ENCODE measurements at regions not wholly inside any gene's neighbourhood (a gene's known extent, or its start where the extent isn't known, plus 50 kb on each side); places are given as distances from the start of the nearest gene placed in this dataset.
A peak's percentile ranks its signal among the peaks of the same experiment; 100 is the strongest.
"Not testable (repeated sequence)": the region's sequence is repeated elsewhere in the genome, so short reads cannot be mapped to it uniquely, and the experiment has no call there.

DNA sequence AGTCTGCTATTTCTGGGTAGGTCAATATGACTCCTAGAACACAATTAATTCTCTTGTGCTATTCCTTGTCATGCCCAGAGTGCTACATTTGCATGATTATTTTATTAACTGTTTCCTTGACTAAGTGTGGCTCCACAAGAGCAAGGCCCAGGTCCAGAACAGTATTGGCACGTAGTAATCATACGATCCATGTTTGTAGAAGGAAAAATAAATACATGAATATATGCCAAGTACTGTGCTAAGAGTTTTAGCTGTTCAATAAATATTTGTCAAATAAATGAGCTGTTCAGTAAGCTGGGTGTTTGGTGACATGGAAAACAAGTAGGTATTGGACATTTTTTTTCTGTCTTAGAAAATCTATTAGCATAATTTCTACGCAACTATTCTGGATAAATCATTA, 995.9 kb downstream of the MAT2B start:
- DNase-seq (ENCODE audit: low spot score) = no peak

DNA sequence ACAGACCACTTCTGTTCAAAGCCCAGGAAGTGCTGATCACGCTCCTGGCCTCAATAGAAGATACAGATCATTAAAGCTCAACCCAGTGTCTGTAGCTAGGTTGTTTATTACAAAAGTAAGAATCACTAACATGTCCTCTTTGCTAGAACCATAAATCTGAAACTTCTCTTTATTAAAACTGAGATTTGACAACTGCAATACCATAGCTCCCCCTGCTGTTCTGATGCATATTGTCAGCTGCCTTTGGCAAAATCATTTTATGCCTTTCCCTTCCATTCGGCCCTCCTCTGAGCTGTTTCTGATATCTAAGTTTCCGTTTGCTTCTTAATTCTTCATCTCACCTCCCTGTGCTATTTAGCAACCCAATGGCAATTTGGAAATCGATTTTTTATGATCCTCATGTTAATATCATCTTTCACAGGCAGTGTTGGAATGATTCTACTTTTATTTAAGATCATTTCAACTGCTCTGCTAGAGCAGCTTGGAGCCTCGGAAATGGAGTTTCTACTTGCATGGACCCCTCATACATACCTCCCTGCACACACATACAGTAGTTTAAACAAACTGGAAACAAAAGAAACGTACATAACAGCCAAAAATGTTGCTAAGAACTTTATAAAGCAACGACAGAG, 998.8 kb downstream of the MAT2B start:
- DNase-seq (ENCODE audit: low spot score) = peak; percentile 5

DNA sequence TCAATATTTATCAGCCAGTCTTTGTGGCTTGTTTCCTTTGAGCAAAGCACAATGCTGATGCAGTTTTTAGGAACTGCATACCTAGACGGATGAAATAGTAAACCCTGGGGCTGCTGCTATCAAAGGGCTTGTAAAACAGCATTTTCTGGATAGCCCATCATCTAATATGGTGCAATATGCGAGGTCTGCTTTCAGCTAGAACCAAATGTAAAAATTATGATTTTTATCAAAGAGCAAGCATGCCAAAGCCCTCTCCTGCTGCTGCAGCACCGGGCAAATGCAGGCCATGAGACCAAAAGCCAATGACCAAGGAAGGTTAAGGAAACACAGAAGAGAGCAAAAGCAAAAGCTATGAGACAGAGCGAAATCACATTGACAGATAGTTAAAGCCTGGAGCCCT, 1000.4 kb downstream of the MAT2B start:
- no peak for DNase-seq (ENCODE audit: low spot score)

GRCh38 chr5:164518067-164518740, 1012.8 kb downstream of the MAT2B start:
- DNase-seq (ENCODE audit: low spot score) = no peak

DNA sequence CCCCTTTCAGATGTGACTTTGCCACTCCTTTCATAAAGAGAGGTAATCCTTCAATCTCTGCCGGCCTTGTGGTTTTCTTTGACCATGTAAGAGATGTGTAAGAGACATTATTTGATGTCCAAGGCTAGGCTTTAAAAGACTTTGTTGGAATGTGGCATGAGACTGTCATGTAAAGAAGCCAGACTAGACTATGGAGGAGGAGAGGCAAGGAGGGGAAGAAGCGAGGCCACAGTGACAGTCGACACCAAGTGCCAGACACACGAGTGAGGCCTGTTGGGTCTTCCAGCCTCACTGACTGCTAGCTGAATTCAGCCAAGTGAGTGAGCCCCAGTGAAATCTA, 1013.3 kb downstream of the MAT2B start:
- DNase-seq (ENCODE audit: low spot score) = no peak

DNA sequence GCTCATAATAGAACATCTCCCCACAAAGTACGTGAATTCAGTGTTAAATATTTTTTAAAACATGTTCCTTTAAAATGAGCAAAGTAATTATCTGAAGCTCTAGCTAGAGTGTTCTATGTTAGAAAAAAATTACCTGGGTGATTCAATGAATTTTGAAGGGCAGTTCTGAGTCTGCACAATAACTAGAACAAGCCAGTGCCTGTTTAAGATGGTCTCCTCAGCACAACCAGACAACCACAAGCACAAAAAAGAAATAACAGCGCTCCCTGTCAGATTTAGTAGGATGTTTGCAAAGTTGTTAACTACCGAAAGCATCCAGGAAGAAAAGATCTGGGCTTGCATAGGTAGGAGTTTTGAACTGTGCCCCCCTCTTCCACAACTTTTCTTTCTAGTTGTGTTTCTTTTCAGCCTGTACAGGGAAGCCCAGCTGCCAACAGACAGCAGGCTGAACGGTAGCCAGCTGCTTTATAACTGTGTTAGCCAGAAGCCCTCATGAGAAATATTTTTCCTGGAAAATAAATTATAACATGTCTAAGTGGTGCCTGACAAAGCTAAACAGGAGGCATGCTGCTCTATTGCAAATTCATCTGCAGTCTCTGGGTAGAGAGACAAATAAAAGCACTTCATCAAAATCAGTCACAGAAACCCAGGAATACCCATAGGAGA, 1026.9 kb downstream of the MAT2B start:
- no peak for DNase-seq (ENCODE audit: low spot score)

DNA sequence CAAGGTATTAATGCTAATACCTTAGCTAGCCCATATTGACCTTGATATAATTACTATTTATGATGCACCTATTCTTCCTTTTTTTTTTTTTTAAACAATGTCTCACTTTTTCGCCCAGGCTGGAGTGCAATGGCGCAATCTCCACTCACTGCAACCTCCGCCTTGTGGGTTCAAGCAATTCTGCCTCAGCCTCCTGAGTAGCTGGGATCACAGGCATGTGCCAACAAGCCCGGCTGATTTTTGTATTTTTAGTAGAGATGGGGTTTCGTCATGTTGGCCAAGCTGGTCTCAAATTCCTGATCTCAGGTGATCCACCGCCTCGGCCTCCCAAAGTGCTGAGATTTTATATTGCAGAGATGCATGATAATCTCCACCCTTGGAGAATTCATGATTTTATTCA, 1028.0 kb downstream of the MAT2B start:
- DNase-seq (ENCODE audit: low spot score) = not testable (repeated sequence)

DNA sequence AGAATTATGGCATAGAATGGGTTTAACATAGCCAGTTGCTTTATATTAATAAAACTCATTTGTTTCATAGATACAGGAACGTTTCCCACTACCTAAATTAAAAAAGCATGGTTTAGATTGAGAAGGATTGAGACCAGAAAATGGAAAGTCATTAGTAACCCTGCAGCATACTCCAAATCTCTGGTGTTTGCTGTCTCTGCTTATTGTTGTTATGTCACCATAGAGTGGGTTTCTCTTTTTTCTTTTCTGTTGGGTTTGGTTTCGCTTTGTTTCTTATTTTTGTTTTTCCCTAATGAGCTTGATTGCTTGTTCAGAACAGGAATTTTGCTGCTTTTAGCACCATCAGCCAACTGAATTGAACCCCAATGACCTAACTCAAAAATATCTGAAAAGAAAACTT, 1034.8 kb downstream of the MAT2B start:
- no peak for DNase-seq (ENCODE audit: low spot score)

- no peak for DNase-seq (ENCODE audit: low spot score)
Observed at GRCh38 chr5:164545507-164545906, 1040.1 kb downstream of the MAT2B start.

- no peak for DNase-seq (ENCODE audit: low spot score)
Observed at GRCh38 chr5:164553851-164554250, 1048.4 kb downstream of the MAT2B start.

DNA sequence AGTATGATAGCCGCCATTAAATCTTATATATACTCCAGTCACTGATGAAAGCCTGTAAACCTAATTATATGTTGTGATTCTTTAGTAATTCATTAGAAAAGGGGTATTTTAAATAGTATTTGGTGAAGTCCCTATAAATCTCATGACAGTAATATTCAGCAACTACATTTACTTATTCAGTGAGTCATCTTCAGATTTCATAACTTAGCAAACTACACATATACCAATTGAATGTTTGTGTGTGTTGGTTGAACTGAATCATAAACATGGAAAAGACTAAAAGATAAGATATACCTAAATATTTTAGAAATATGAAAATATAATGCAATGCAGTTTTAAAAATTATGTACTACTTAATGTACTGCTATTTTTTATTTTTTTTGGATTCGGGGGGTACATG, 1050.4 kb downstream of the MAT2B start:
- DNase-seq (ENCODE audit: low spot score) = no peak

DNA sequence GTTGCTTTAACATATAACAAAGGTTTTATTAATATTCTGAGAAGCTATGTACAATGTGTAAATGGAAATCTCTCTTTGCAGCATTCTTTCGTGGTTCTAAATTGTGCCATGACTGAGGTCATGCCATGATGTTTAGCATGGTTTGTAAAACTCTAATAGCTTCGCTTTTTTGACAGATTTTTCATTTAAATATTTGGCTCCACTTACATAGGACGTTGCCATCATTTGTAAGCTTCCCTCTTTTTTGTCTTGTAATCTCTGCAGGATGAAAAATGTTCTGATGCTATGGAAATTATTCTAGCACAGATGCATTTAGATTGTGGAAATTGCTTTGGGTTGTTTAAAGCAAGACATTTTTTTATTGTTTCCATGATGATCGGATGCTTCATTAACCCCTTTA, 1054.8 kb downstream of the MAT2B start:
- no peak for DNase-seq (ENCODE audit: low spot score)

- no peak for DNase-seq (ENCODE audit: low spot score)
Observed at GRCh38 chr5:164561933-164562872, 1056.8 kb downstream of the MAT2B start.

DNA sequence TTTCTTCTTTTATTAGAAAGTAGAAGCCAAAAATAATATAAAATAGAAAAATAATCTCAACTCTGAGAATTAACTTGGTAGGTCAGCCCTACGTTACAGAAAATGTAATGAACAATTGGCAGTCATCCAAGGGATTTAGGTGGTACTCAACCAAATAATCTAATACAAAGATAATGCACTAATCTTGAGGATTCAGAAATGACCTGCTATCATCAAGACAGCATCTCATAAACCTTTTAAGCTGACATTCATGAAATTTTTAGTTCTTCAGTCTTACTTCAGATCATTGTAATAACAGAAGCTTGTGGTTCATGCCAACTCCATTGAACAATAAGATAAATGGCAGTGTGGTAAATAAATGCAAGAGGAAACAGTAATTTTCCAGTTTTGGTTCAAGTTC, 1058.0 kb downstream of the MAT2B start:
- no peak for DNase-seq (ENCODE audit: low spot score)

GRCh38 chr5:164573397-164573796, 1068.0 kb downstream of the MAT2B start:
- DNase-seq (ENCODE audit: low spot score) = no peak

- DNase-seq (ENCODE audit: low spot score) = no peak
Observed at GRCh38 chr5:164577201-164577600, 1071.8 kb downstream of the MAT2B start.

DNA sequence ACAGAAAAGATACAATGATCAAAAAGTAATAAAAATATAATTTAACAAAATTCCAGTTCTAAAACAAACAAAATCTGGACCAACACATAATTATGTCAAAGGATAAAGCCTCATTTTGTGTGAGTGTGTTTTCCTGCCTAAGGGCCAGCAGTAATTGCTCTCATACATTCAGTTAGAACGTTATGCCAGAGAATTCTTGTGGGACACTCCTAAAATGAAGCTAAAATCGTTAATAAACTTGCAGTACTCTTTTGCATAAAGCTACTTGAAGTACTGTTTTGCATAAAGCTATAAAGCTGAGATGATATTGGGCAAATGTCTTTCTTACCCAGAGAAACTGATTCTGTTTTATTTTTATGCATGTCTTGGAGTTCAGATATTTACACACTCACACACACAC, 1072.3 kb downstream of the MAT2B start:
- no peak for DNase-seq (ENCODE audit: low spot score)

- DNase-seq (ENCODE audit: low spot score) = no peak
Observed at GRCh38 chr5:164578401-164578800, 1073.0 kb downstream of the MAT2B start.

DNA sequence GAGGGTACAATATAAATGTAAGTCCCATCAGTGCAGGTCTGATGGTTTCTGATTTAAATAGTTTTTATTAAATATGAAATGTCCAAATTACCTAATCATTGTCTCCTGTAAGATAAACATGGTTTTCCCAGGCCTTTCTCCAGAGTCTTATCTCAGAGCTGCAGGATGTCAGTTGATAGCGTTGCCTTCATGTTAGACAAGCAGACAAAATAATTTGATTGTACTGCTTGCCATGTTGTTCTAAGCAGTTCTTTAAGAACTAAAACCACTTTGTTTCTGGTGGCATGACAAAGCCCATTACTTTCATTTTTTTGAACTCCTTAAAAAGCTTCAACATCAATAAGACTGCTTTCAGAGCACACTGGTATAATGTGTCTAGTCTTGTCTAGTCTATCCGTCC, 1073.5 kb downstream of the MAT2B start:
- DNase-seq (ENCODE audit: low spot score) = no peak

DNA sequence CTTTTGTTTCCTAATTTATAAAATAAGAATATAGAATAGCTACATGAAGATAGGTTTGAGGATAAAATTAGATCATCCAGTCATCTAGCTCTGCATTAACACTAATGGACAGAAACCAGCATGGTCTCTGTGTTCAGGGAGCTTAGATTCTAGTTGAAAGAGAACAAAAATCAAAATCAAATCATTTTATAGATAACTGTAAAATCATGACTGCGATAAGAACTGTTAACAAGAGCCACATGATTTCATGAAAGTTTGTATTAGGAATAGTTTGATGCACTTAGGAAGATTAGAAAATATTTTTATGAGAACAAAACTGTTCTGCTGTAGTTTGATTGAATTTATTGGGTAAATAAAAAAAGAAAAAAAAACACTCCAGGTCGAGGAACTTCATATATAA, 1074.7 kb downstream of the MAT2B start:
- no peak for DNase-seq (ENCODE audit: low spot score)

GRCh38 chr5:164581889-164582288, 1076.5 kb downstream of the MAT2B start:
- no peak for DNase-seq (ENCODE audit: low spot score)

GRCh38 chr5:164593982-164594381, 1088.6 kb downstream of the MAT2B start:
- DNase-seq (ENCODE audit: low spot score) = no peak

All from hepatic stellate cell (primary cell).